ENCODE measurements at regions not wholly inside any gene's neighbourhood (a gene's known extent, or its start where the extent isn't known, plus 50 kb on each side); places are given as distances from the start of the nearest gene placed in this dataset.
"Not testable (repeated sequence)": the region's sequence is repeated elsewhere in the genome, so short reads cannot be mapped to it uniquely, and the experiment has no call there.

DNA sequence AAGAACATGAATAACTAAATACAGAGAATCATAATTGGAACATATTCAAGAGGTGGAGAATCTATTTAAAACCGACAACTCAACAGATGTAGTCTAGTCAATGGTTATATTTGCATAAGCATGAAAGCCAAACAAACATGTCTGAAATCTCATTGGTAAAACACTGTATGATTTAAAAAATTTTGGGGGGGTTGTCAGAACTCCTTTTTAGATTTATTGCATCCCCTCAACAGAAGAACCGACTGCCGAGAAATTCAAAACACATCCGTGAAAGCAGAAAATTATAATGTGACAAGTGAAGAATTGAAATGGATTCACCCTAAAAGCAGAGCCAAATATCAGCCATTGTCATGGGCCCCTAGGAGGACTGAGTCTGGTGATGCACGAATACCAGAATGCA lies 633.4 kb upstream of the KCNMB2 start:
- DNase-seq (ENCODE audit: low read depth), result no peak

DNA sequence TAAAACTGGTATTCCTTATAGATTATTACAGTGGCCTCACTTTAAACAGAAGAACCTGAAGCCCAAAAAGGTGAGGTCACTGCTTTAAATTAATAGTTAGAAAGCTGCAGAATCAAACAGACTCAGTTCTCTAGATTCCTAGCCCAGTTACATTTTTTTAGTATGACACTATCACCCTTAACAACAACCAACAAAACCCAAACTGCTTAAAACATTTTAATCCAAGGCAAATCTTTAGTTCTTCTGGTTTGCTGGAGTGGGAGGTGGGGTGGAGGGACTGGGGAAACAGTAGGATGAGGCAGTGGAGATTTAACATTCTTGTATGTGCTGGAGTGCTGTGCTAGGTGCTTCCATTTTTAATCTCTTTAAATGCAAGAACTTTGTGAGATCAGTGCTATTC lies 631.6 kb upstream of the KCNMB2 start:
- DNase-seq (ENCODE audit: low read depth), result peak; percentile 47

DNA sequence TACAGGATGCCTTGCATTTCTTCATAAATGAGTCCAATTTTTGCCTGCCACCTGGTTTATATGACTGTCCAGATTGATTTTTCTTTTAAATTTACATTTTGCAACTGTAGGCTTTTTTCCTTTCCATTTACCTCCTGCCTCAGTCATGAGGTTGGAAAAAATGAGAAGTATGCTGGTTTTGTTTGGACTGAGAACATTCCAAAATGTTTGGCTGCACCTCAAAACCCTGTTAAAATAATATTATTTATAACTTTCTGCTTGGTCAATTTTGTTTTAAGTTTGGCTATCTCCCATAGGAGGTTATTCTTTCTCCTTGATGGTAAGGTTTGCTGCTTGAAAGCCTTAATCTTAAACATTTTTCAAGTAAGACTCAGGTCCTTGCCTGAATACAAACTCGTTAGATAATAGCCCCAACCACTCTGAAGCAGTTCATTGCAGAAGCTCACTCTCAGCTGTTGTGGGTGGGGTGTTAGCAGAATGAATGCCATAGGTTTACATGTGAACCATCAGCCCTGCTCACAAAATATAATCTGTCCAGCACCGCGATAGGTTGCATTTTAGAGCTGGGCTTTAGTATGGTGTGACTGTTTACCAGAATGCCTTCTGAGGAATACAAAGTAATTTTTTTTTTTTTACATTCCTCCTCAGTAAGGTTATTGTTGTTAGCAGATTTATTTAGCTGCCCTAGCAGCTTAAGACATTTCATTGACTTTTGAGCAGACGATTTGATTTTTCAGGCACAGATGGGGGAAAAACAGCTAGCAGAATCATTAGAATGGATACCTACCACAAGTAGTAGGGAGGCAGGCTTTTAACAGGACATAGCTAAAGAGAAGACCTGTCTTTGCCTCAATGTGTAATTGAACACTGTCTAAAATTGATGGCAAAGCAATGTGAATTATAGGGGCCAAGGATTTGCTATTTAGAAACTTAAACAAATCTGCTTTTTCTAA lies 630.8 kb upstream of the KCNMB2 start:
- DNase-seq (ENCODE audit: low read depth), result peak; percentile 69

DNA sequence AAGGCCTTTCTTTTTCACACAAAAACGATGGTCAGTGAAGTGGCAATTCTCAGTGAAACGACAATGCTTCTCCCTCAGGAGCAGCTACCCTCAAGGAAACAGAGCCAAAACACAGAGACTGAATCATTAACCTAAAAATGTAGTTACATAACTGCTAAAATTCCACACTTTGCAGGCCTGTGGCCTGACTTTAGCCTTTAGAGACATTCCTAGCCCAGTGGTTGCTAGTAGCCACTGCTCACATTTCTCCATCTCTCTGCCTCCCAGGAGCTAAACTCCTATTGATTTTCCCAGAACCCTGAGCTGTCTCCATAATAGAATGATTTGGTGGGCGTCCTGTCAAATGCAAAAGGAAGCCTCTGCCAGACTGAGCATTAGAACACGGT lies 630.1 kb upstream of the KCNMB2 start:
- peak; percentile 88 for DNase-seq (ENCODE audit: low read depth)

DNA sequence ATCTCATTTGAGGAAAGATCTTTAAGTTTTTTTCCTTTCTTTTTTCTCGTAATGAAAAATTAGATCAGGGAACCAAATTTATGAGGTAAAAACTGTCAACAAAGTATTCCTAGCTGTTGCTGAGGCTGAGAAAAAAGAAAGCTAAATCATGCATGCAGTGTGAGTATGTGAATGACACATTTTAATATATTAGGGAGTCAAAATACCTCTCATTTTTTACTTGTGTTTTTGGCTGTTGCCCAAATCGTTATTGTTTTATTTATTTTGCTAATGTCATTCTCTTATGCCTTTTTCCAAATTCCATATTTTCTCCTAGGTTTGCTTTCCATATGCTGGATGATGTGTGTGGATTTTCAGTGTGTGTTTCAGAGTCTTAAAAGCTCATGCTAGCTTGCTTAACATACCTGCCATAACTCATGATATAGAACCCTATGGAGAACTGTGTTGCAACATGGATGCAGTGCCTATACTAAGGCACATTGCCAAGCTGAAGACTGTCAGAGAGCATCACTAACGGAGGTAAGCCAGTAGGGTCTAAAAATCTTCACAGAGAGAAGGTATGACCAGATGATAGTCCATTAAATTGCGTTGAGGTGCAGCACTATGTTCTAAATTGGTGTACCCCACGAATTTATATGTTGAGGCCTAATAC lies 629.5 kb upstream of the KCNMB2 start:
- DNase-seq (ENCODE audit: low read depth), result peak; percentile 22

DNA sequence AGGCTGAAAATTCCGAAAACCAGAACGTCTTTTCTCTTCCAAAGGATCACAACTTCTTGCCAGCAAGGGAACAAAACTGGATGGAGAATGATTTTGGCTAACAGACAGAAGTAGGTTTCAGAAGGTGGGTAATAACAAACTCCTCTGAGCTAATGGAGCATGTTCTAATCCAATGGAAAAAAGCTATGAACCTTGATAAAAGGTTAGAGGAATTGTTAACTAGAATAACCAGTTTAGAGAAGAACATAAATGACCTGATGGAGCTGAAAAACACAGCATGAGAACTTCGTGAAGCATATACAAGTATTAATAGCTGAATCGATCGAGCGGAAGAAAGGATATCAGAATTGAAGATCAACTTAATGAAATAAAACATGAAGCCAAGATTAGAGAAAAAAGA lies 626.7 kb upstream of the KCNMB2 start:
- DNase-seq (ENCODE audit: low read depth), result not testable (repeated sequence)

DNA sequence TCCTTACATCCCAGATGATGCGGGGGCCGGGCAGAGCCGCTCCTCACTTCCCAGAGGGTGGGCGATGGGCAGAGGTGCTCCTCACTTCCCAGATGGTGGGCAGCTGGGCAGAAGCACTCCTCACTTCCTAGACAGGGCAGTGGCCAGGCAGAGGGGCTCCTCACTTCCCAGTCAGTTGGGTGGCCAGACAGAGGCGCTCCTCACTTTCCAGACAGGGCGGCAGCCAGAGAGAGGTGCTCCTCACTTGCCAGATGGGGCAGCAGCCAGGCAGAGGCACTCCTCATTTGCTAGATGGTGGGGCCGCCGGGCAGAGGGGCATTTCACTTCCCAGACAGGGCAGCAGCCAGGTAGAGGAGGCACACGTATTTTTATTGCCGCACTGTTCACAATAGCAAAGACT lies 622.0 kb upstream of the KCNMB2 start:
- no peak for DNase-seq (ENCODE audit: low read depth)

DNA sequence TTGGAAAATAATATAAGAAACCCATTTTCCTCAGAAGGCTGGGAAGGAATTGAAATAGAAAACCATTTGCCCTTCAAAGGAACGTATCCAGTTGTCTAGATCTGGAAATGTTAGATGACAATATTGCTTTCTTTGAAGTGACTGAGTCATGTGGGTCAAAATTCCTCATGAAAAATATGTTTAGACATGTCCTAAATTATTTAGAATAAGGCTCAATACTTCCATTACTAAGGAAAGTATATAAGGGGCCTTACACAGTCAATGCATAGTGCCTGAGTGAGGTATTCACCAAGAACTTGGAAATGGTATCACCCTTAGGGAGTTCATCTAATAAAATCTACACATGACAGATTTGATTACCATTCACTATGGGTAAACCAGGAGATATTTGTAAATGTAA lies 619.8 kb upstream of the KCNMB2 start:
- no peak for DNase-seq (ENCODE audit: low read depth)

DNA sequence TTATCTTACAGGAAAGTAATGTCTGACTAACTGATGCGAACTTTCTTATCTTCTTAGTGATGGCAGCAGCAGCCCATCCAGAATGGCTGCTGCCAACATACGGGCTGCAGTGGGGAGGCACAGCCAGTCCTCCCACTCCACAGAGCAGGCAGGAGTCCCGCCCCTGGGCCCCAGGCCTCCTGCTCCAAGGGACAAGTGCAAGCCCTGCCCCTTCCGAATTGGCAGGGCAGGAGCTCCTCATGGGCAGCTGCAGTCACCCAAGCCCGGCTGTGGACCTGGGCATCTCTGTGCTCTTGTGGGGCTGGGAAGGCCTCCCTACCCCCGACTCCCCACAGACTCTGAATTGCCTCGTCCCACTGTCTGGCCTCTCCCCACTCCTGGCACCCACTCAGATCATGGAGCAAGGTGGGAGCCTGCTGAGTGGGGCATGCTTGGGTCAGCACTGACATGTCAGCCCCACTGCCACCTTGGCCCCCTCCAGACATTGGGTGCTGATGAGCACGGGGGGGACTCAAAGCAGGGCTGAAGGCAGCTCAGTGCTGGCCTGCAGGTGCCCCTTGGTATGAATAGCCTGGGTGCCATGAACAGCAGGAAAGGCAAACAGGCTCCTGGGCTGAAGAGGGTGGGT lies 618.9 kb upstream of the KCNMB2 start:
- DNase-seq (ENCODE audit: low read depth), result no peak

DNA sequence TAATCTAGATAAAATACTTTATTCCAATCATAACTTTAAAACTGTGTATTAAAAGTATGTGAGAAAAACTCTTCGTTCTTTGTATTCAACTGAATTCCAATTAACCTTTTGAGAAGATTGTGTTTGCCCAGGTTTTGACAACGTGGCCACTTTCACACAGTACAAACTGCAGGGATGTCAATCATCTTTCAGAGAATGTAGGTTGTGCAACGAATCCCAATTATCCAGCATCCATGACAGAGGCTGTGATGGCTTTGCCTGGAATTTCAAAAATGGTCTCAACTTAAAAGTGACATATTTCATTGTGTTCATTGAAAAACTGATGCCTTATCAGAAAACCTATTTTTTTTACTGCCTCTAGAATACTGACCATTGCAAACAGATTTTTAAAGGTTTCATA lies 615.1 kb upstream of the KCNMB2 start:
- DNase-seq (ENCODE audit: low read depth), result no peak

DNA sequence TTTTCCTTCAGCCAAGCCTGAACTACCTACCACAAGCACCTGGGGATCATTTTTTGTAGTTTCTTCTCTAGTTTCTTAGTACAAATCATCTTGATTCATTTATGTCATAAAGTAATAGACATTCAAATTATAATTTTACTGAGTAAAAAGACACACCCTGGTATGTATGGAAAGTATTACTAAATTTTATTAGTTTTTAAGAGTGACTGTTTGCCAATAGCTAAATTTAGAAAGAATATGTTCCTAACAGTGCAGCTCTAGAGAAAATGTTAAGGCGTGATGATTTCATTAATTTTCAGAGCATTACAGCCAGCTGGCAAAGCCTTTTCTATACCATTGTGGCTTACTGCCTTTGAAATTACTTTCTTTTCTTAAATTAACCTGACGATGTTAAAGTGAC lies 612.0 kb upstream of the KCNMB2 start:
- no peak for DNase-seq (ENCODE audit: low read depth)

DNA sequence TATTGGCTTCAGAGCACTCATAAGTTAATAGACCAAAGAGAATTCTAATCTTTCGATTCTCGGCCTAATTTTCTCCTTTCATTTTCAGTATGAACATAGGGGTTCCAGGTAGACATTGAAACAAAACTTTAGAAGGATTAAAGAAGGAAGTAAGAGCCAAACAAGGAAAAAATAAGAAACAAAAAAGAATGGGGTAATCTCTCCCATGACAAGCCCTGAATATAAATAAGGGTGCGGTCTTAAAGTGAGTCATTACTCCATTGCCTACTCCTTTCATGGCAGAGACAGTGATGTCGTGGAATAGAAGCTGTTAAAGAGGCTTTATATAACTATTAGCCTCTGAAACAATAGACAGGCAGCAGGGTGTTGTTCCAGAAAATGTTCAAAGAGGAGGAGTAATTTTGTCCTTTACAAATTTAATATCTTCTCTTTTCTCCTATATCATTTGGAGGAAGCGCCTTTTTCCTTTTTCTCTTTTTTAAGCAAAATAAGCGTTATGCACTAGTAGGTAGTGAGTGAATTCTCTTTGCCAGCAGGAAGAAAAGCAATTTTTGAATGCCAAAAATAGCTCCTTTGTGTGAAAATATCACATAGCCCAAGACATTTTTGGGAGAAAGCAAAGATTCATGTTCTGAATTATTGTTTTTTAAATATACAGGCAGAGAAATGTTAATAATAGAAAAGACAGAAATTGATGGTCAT lies 607.9 kb upstream of the KCNMB2 start:
- no peak for DNase-seq (ENCODE audit: low read depth)

DNA sequence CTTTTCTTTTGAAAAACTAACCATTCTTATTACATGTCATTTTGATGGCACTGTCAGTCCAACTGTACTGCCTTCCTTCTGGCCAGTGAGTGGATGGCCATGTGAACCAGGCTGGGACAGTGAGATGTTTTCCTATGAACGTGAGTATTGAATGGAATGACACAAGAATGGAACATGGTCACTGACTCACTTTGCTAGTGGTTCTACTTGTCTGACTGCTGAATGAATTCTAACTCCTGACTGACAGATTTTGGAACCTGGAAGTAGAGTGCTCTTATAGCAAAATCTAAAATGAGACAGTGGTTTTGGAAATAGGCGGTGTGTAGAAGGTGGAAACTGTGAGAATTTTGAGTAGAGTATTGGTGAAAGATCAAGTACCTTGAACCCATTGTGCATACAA lies 606.9 kb upstream of the KCNMB2 start:
- DNase-seq (ENCODE audit: low read depth), result no peak

DNA sequence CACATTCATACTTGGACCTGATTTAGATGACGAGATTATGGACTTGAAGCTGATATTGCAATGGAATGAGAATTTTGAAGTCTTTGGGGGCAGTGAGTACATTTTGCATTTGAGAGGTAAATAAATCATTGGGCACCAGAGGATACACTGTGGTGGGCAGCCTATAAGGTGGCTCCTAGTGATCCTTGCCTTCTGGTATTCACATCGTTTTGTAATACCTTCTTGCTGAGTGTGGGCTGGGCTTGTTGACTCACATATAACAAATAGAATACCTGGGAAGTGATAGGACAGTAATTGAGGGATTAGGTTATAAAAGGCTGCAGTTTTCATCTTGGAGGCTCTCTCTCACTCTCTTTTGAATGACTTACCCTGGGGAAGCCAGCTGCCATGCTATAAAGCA lies 605.5 kb upstream of the KCNMB2 start:
- no peak for DNase-seq (ENCODE audit: low read depth)

DNA sequence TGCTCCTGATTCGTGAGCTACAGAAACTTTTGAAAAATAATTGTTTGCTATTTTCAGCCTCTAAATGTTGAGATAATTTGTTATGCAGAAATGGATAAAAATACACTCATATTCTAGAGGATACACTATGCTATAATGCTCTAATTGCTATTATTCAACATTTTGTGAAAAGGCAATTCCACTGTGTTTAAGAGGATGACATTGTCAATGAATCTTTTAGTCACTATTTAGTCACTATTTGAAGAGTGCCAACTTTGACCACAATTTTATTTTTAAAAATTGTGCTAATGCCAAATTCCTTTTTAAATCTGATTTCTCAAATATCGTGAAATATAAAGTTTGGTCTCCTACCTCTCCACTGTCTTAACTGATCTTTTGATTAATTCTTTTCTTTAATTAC lies 604.9 kb upstream of the KCNMB2 start:
- DNase-seq (ENCODE audit: low read depth), result no peak

DNA sequence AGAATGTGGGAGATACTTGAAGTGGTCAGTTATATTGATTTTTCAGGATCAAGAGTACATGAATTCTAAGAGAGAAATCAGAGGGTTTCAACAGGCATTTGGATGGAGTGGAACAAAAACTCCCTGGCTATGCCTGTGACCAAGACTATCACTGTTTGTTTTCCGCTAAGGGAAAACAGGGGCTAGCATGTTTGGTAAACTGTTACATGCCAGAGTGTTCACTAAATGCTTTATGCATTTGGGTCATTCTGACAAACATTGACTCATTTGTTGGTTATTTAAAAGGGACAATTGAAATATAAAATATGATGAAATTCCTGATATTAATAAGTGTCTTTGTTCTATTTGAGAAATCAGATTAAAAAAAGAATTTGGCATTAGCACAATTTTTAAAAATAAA lies 603.9 kb upstream of the KCNMB2 start:
- no peak for DNase-seq (ENCODE audit: low read depth)

DNA sequence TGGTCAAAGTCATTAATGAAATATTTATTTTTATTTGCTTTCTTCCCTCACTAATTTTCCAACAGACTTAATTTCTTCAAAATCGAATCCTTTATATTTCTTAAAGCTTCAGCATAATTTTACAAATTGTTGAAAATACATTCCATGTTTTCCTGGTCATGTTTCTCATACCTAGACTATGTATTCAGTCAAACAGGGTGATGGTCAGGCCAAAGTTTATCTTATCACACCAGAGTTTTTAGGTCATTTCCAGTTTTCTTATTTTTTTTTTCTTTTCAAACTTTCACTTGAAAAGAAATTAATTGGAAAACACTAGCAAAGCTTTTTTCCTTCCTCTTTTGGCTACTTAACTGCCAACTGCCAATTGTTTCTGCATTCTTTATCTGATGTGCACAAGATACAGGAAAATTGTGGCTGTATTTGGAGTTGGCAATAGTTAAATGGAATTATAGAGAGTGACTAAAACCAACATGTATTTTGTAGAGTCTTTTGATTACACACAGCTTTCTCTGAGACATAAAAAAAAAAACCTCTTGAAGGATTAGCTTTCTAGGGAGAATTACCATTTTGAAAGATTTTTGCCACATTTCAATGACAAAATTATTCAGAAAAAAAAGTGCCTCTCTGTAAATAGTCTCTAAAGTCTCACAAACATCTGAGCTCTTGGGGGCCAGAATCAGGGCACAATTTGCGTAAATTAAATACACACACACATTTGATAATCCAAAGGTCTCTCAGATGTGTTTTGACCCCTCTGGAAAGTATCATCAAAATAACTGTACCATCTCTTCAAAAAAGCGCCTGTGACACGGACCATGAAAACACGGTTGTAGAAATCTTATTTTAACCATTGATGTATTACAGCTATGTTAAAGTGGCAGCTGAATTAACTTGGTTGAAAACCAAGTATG lies 603.2 kb upstream of the KCNMB2 start:
- peak; percentile 39 for DNase-seq (ENCODE audit: low read depth)

DNA sequence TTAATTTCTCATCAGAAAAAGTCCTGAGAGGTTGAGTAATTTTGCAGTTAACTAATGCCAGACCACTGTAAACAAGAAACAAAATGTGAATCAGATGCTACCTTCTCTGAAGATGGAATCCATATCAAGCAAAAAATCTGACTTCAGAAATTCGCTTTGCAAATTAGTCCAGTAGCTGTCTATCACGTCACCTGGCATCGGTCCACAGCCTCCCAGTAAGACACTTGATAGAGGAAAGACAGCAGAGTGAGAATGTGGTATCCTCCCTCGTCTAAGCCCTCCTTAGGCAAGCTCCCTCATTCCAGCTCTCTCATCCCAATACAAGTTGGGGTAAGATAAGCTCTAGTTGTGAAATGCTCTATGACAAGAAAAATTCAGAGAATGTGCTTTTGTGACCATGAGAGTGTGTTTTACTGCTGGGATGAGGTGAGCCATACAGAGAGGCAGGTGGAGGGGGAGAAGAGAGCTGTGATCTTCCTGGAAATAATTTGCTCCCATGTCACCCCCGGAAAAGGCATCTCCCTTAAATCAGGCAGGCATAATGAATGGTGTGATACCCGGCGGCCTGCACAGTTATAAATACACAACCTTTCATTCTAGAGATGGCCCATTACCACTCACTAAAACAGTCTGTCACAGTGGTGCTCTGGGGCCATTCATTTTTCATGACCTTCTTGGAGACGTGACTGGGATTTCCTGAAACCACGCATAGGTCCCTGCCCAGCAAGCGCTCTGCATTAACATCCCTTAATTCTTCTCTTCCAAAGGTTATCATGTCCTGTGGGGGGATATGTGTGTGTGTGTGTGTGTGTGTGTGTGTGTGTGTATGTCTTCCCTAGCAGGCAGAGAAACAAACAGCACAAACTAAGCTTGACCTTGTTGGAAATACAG lies 602.0 kb upstream of the KCNMB2 start:
- peak; percentile 87 for DNase-seq (ENCODE audit: low read depth)

DNA sequence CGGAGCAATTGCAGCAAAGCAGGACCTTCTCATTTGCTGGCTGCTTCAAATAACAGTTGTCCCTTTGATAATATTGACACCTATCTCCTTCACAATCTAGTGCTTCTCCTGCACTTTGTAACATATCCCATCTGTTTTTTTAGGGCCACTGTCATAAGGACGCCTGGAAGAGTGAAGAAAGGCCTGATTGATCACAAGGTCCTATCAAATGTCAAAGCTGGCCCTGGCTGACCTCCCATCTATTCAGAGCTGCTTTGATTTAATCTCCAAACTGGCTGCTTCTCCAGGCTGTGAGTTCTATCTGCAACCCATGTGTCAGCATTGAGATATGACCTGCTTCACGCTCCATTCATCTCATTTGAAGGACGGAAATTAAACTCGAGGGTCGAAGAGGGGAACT lies 601.2 kb upstream of the KCNMB2 start:
- DNase-seq (ENCODE audit: low read depth), result no peak

DNA sequence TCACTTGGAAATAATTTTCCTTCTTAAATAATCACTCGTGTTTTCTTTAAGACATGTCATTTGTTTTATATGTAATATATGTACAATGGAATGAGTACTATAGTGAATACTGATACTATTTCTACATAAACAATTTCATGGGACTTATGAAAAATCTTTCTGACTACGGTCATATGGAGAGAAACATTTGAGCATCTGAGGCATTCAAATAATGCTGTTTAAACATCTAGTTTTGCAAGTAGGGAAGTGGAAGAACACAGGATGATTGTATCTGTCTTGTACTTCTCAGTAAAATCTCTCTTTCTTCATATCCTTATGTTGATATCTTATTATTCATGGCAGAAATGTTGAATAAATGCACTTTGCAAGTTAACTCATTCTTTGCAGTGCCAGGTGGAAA lies 599.5 kb upstream of the KCNMB2 start:
- no peak for DNase-seq (ENCODE audit: low read depth)

Data from GM04503 (cell line).